ENCODE measurements at regions not wholly inside any gene's neighbourhood (a gene's known extent, or its start where the extent isn't known, plus 50 kb on each side); places are given as distances from the start of the nearest gene placed in this dataset.

- Mint-ChIP-seq H3K9me3 (peaks cover 19% of the 10 kb centered on the region), H3K4me1 (no peaks in the 10 kb centered on the region), H3K27ac (no peak overlapping the region), H3K27me3 (no peaks in the 10 kb centered on the region), H3K4me3 (no peak overlapping the region), H3K36me3 (ENCODE audit: low read depth) (no peaks in the 10 kb centered on the region)
- DNase-seq (no peak), ATAC-seq (ENCODE audit: low read depth) (no peak)
- intact Hi-C loops (cut with micrococcal nuclease): no loop called here
- CTCF ChIA-PET: no interaction called here
- no peak for TF ChIP-seq CTCF (IDR thresholded peaks at IDR 0.05)
- POLR2A ChIA-PET: no interaction called here
These were observed 725.8 kb upstream of the POM121L12 start for GRCh38 chr7:52309631-52310030.

- DNase-seq: no peak
- no peak overlapping the region for H3K27ac Mint-ChIP-seq
- ATAC-seq (ENCODE audit: low read depth): no peak
- POLR2A ChIA-PET: no interaction called here
- intact Hi-C loops (cut with micrococcal nuclease): no loop called here
- no peak overlapping the region for H3K4me3 Mint-ChIP-seq
- H3K4me1 Mint-ChIP-seq: no peaks in the 10 kb centered on the region
- no peaks in the 10 kb centered on the region for H3K27me3 Mint-ChIP-seq
- no peaks in the 10 kb centered on the region for H3K9me3 Mint-ChIP-seq
- TF ChIP-seq CTCF (IDR thresholded peaks at IDR 0.05): no peak
- no peaks in the 10 kb centered on the region for H3K36me3 Mint-ChIP-seq (ENCODE audit: low read depth)
- CTCF ChIA-PET: no interaction called here
These were observed 732.5 kb upstream of the POM121L12 start for GRCh38 chr7:52302765-52303520.

GRCh38 chr7:52297128-52297527, 738.3 kb upstream of the POM121L12 start:
- TF ChIP-seq CTCF (IDR thresholded peaks at IDR 0.05): no peak
- DNase-seq: no peak
- ATAC-seq (ENCODE audit: low read depth): no peak
- POLR2A ChIA-PET: no interaction called here
- Mint-ChIP-seq H3K27ac (no peak overlapping the region), H3K36me3 (ENCODE audit: low read depth) (no peaks in the 10 kb centered on the region), H3K4me1 (no peaks in the 10 kb centered on the region), H3K27me3 (no peaks in the 10 kb centered on the region), H3K9me3 (peaks cover 7% of the 10 kb centered on the region), H3K4me3 (no peak overlapping the region)
- intact Hi-C loops (cut with micrococcal nuclease): no loop called here
- CTCF ChIA-PET: no interaction called here

- no peak for TF ChIP-seq CTCF (IDR thresholded peaks at IDR 0.05)
- DNase-seq (no peak), ATAC-seq (ENCODE audit: low read depth) (no peak)
- Mint-ChIP-seq H3K27me3 (no peaks in the 10 kb centered on the region), H3K4me1 (no peaks in the 10 kb centered on the region), H3K4me3 (no peak overlapping the region), H3K9me3 (peaks cover 7% of the 10 kb centered on the region), H3K27ac (no peak overlapping the region), H3K36me3 (ENCODE audit: low read depth) (no peaks in the 10 kb centered on the region)
- ChIA-PET POLR2A (no interaction called here), CTCF (no interaction called here)
- intact Hi-C loops (cut with micrococcal nuclease): no loop called here
These were observed 740.5 kb upstream of the POM121L12 start for GRCh38 chr7:52294942-52295341.

GRCh38 chr7:52289247-52289646, 746.2 kb upstream of the POM121L12 start:
- Mint-ChIP-seq H3K27me3 (no peaks in the 10 kb centered on the region), H3K27ac (no peak overlapping the region), H3K4me3 (no peak overlapping the region), H3K9me3 (peaks cover 13% of the 10 kb centered on the region), H3K36me3 (ENCODE audit: low read depth) (no peaks in the 10 kb centered on the region), H3K4me1 (no peaks in the 10 kb centered on the region)
- ATAC-seq (ENCODE audit: low read depth) (no peak), DNase-seq (no peak)
- CTCF ChIA-PET: no interaction called here
- POLR2A ChIA-PET: no interaction called here
- intact Hi-C loops (cut with micrococcal nuclease): no loop called here
- TF ChIP-seq CTCF (IDR thresholded peaks at IDR 0.05): no peak

All from activated B cell treated with CpG ODN at 0.5 μM for 24 hours (primary cell).